Esophagus squamous epithelium (tissue), 5 donors: ENCODE measurements at regions not wholly inside any gene's neighbourhood (a gene's known extent, or its start where the extent isn't known, plus 50 kb on each side); places are given as distances from the start of the nearest gene placed in this dataset.

Source experiments
- DNase-seq: peaks from one replicate; lab custom pipeline; 2025; lab: John Stamatoyannopoulos, UW
- H3K27ac ChIP-seq, 4 donors: fragments of 200-600 bp; sonication (generic); one replicate each; pipeline ENCODE4 v1.5.1; 2016 to 2019; ENCODE audit warnings: mild to moderate bottlenecking in 1 of 4
- H3K27me3 ChIP-seq, 4 donors: fragments of 200-600 bp; sonication (generic); 1 replicate in 3 of 4; 2 replicates in 1 of 4; pipeline versions ENCODE4 v1.5.1 to v1.6.0; 2017 to 2021; ENCODE audit warnings: antibody characterized with exemption in 1 of 4
- H3K36me3 ChIP-seq, 3 donors: fragments of 200-600 bp; sonication (generic); one replicate each; pipeline ENCODE4 v1.5.1; 2016 to 2019
- H3K4me1 ChIP-seq, 3 donors: fragments of 200-600 bp; sonication (generic); one replicate each; pipeline ENCODE4 v1.5.1; 2017 to 2019
- H3K4me3 ChIP-seq, 4 donors: fragments of 200-600 bp; sonication (generic); 1 replicate in 3 of 4; 2 replicates in 1 of 4; pipeline ENCODE4 v1.5.1; 2016 to 2019; ENCODE audit warnings: mild to moderate bottlenecking in 2 of 4, moderate library complexity in 1 of 4
- H3K9me3 ChIP-seq, 3 donors: fragments of 200-600 bp; sonication (generic); one replicate each; pipeline ENCODE4 v1.5.1; 2016 to 2019
- POLR2A ChIP-seq, 4 donors: fragments of 450-650 bp; IDR thresholded peaks; one replicate each; pipeline ENCODE4 v1.6.1; 2017; ENCODE audit warnings: antibody characterized with exemption in 4 of 4, mild to moderate bottlenecking in 4 of 4, moderate library complexity in 3 of 4
- WGBS, 2 donors: methylation state at CpG; one replicate each; pipeline ENCODE4 v1.1.5; 2018; 5-methylcytosine and 5-hydroxymethylcytosine counted together
- intact Hi-C: fragments of 100-400 bp; cut with DNase I; formaldehyde crosslinking; loops from one replicate; pipeline ENCODE4 v1.15.0; 2022
- TF ChIP-seq, protein P1 (sequence below), 6 experiments: fragments of 450-650 bp in 4 of 6; fragments of 200-600 bp in 2 of 6; sonication (generic) in 2 of 6; IDR thresholded peaks; one replicate each; pipeline ENCODE4 v1.5.1; 2016 to 2019; ENCODE audit warnings: antibody characterized with exemption in 6 of 6, mild to moderate bottlenecking in 4 of 6, moderate library complexity in 4 of 6
- donor health status: DM: yes; HTN: yes; CAD: no.

DNA sequence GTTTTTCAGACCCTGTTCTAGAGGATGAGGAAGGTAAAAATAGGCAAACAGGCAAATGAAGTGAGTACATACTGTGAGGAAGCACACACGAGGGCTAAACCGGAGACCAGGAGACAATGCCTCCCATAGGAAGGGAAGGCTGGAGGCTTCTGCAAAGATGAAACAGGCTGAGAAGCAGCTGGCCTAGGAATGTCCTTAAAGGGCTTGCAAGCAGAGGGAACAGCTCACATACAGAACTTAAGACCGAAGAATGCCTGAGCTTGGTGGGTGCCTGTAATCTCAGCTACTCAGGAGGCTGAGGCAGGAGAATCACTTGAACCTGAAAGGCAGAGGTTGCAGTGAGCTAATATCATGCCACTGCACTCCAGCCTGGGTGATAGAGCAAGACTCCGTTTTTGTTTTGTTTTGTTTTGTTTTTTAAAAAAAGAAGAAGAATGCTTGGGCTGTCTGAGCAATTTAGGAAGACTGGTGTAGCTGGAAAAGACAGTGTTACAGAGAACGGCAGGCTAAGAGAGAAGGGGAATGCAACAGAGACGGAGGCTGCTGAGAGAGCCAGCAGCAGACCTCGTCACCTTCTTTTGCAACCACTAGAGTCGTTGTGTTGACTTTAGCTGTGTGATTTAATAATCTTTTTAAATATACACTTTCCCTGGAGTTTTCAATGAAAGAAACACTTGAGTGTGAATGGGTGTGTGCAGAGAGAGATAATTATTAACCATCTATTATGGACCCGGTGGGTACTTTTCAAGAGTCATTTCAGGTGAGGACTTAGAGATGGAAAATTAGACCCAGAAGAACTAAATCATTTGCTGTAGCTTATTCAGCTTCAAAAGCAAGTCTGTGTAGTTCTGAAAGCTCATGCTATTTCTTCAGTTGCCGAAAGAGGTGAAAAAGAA, 232.8 kb downstream of the GALR1 start:
- Histone ChIP-seq H3K4me1 (no peaks in the 10 kb centered on the region), H3K36me3 (no peaks in the 10 kb centered on the region), H3K4me3 (no peak overlapping the region), H3K27ac (no peak overlapping the region), H3K9me3 (no peaks in the 10 kb centered on the region), H3K27me3 (no peaks in the 10 kb centered on the region)
- no peak for DNase-seq
- intact Hi-C loops = no loop called here
- 38 to 49% methylated on average over 10 of the region's 10 CpGs for WGBS, 2 donors
- no peak for TF ChIP-seq POLR2A (IDR thresholded peaks at IDR 0.05)
- TF ChIP-seq, protein P1, sequence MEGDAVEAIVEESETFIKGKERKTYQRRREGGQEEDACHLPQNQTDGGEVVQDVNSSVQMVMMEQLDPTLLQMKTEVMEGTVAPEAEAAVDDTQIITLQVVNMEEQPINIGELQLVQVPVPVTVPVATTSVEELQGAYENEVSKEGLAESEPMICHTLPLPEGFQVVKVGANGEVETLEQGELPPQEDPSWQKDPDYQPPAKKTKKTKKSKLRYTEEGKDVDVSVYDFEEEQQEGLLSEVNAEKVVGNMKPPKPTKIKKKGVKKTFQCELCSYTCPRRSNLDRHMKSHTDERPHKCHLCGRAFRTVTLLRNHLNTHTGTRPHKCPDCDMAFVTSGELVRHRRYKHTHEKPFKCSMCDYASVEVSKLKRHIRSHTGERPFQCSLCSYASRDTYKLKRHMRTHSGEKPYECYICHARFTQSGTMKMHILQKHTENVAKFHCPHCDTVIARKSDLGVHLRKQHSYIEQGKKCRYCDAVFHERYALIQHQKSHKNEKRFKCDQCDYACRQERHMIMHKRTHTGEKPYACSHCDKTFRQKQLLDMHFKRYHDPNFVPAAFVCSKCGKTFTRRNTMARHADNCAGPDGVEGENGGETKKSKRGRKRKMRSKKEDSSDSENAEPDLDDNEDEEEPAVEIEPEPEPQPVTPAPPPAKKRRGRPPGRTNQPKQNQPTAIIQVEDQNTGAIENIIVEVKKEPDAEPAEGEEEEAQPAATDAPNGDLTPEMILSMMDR (IDR thresholded peaks at IDR 0.05) = no peak

DNA sequence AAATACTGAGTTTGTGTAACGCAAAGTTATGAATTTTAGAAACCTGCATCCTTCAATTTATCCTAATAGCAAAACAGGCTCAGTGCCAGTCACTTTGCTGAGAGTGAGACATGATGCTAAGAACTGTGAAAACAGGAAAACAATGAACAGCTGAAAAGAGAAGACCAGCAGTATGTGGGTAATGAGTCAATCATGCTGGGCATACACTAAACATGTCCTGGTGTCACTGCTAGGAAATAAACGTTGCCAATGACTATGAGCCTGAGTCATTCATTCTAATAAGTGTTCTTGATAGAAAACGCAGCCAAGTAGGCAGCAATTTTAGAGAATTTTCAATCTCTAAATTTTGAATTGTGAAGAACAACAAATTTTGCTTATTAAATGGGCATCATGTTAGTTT, 237.3 kb downstream of the GALR1 start:
- H3K4me3 ChIP-seq = no peak overlapping the region
- no peaks in the 10 kb centered on the region for H3K9me3 ChIP-seq
- WGBS, 2 donors = 61 to 67% methylated on average over 3 of the region's 3 CpGs
- no peaks in the 10 kb centered on the region for H3K4me1 ChIP-seq
- TF ChIP-seq, protein P1 (IDR thresholded peaks at IDR 0.05) = no peak
- TF ChIP-seq POLR2A (IDR thresholded peaks at IDR 0.05) = no peak
- H3K27me3 ChIP-seq = no peaks in the 10 kb centered on the region
- no peak for DNase-seq
- intact Hi-C loops = no loop called here
- no peaks in the 10 kb centered on the region for H3K36me3 ChIP-seq
- no peak overlapping the region for H3K27ac ChIP-seq

DNA sequence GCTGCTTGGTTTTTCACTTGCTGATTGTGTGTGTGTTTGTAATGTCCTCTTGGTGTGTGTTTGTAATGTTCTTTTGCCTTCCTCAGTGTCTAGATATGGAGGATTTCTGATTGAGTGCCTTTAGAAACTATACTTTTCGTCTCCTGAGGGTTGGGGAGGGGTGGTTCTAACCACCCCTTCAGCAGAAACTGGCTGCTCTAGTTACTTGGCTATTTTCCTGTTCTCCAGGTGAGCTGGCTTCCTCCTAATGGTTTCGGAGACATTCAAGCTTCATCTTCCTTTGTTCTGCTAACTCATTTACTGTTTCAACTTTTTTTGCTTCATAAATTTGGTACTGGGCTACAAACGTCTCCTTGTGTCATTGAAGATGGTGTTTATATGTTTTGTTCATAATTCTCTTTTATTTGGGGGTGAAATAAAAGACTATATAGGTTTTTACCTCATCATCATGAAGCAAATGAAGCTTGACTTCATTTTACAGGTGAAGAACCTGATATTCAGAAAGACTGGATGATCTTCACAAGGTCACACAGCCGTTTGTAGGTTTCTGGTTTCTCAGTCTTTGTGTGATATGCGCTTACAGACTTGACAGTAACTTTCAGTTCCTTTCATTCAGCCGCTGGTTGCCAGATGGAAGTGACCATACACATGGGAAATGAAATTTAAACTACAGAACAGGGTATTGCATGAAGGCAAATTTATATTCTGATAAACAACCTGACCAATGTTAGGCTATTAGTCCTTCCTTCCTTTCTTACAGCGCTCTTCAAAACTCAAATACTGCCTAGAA, 238.5 kb downstream of the GALR1 start:
- DNase-seq = no peak
- Histone ChIP-seq H3K27me3 (no peaks in the 10 kb centered on the region), H3K4me3 (no peak overlapping the region), H3K27ac (no peak overlapping the region), H3K9me3 (no peaks in the 10 kb centered on the region), H3K4me1 (no peaks in the 10 kb centered on the region), H3K36me3 (no peaks in the 10 kb centered on the region)
- WGBS, 2 donors = 60 to 66% methylated on average over 7 of the region's 7 CpGs
- TF ChIP-seq, protein P1 (IDR thresholded peaks at IDR 0.05) = no peak
- TF ChIP-seq POLR2A (IDR thresholded peaks at IDR 0.05) = no peak
- intact Hi-C loops = no loop called here

DNA sequence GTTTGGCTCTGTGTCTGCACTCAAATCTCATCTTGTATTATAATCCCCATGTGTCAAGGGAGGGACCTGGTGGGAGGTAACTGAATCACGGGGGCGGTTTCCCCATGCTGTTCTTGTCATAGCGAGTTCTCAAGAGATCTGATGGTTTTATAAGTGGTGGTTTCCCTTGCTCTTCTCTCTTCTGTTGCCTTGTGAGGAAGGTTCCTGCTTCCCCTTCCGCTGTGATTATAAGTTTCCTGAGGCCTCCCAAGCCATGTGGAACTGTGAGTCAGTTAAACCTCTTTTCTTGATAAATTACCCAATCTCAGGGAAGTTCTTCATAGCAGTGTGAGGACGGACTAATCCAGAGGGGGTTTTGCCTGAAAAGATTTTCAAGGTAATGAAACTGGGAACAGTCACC, 245.4 kb downstream of the GALR1 start:
- DNase-seq = no peak
- H3K27me3 ChIP-seq = no peaks in the 10 kb centered on the region
- no peak for TF ChIP-seq POLR2A (IDR thresholded peaks at IDR 0.05)
- TF ChIP-seq, protein P1 (IDR thresholded peaks at IDR 0.05) = no peak
- WGBS, 2 donors = 28 to 57% methylated on average over 5 of the region's 5 CpGs
- H3K4me1 ChIP-seq = no peaks in the 10 kb centered on the region
- H3K36me3 ChIP-seq = no peaks in the 10 kb centered on the region
- intact Hi-C loops = no loop called here
- no peak overlapping the region for H3K4me3 ChIP-seq
- no peaks in the 10 kb centered on the region for H3K9me3 ChIP-seq
- no peak overlapping the region for H3K27ac ChIP-seq
